HCT116 (cell line): ENCODE measurements at regions not wholly inside any gene's neighbourhood (a gene's known extent, or its start where the extent isn't known, plus 50 kb on each side); places are given as distances from the start of the nearest gene placed in this dataset.

Source experiments
- CBX3 ChIP-seq: IDR thresholded peaks from 2 replicates; pipeline ENCODE4 v1.6.1; 2012; ENCODE audit warnings: low read depth
- CEBPB ChIP-seq: IDR thresholded peaks from 2 replicates; pipeline ENCODE4 v1.6.1; 2012; ENCODE audit warnings: low read depth
- EZH2phosphoT487 ChIP-seq: fragments of 200-600 bp; IDR thresholded peaks from 2 replicates; pipeline ENCODE4 v1.6.1; 2018; ENCODE audit warnings: antibody characterized with exemption, borderline replicate concordance
- JUND ChIP-seq: IDR thresholded peaks from 2 replicates; pipeline ENCODE4 v1.6.1; 2012
- POLR2A ChIP-seq: IDR thresholded peaks from 2 replicates; pipeline ENCODE4 v1.7.0; 2011; ENCODE audit warnings: borderline replicate concordance; ENCODE audit not compliant: insufficient read depth, insufficient read length; ENCODE audit errors: extremely low read depth
- POLR2AphosphoS5 ChIP-seq: IDR thresholded peaks from 2 replicates; pipeline ENCODE4 v1.6.1; 2011; ENCODE audit warnings: mild to moderate bottlenecking, low read depth, low read length, moderate library complexity
- YY1 ChIP-seq: IDR thresholded peaks from 2 replicates; pipeline ENCODE4 v1.6.1; 2011; ENCODE audit warnings: low read length, low read depth, moderate library complexity, mild to moderate bottlenecking; ENCODE audit not compliant: insufficient replicate concordance; ENCODE audit errors: extremely low read depth
- ZFX ChIP-seq: fragments of 450-650 bp; IDR thresholded peaks from 2 replicates; pipeline ENCODE4 v1.6.1; 2017
- ZNF274 ChIP-seq: fragments of 200-500 bp; sonication (Bioruptor generic); IDR thresholded peaks from 2 replicates; pipeline ENCODE4 v1.6.1; 2014; ENCODE audit warnings: mild to moderate bottlenecking, low read depth, low read length, inconsistent platforms
- TF ChIP-seq, protein P1 (sequence below), 3 experiments: fragments of 200-600 bp in 1 of 3; sonication (generic) in 1 of 3; IDR thresholded peaks in 2 of 3; conservative IDR thresholded peaks in 1 of 3; 2 replicates each; pipeline ENCODE4 v1.5.1; 2012 to 2017; ENCODE audit warnings: low read depth in 2 of 3, low read length in 2 of 3, antibody characterized with exemption in 1 of 3, borderline replicate concordance in 1 of 3, control low read depth in 1 of 3, mild to moderate bottlenecking in 1 of 3, mixed read lengths in 1 of 3, mixed run types in 1 of 3, moderate library complexity in 1 of 3; ENCODE audit not compliant: insufficient read depth in 1 of 3
- TF ChIP-seq, protein P2 (sequence below): IDR thresholded peaks from 2 replicates; pipeline ENCODE4 v1.6.1; 2012
- TF ChIP-seq, protein P3 (sequence below): IDR thresholded peaks from 2 replicates; pipeline ENCODE4 v1.6.1; 2012; ENCODE audit warnings: low read depth

DNA sequence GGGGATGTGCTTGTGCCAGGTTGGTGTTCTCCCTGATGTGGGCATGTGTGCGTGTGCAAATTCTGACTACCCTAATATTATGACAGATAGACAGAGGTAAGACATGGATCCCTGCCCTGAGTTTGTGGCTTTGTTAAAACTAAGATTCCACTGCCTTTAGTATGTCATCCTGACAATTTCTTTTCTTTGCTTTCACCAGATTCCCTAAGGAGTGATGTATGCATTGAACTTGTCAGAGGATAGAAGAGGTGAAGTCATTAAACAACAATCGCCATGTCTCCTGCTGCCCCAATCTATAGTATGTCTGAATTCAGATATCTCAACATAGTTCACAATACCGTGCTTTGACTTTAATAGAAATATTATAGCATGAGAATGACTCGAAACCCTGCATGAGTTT lies 137.1 kb upstream of the ELAC2 start:
- TF ChIP-seq JUND, result no peak
- TF ChIP-seq POLR2A, result no peak
- TF ChIP-seq, protein P1, sequence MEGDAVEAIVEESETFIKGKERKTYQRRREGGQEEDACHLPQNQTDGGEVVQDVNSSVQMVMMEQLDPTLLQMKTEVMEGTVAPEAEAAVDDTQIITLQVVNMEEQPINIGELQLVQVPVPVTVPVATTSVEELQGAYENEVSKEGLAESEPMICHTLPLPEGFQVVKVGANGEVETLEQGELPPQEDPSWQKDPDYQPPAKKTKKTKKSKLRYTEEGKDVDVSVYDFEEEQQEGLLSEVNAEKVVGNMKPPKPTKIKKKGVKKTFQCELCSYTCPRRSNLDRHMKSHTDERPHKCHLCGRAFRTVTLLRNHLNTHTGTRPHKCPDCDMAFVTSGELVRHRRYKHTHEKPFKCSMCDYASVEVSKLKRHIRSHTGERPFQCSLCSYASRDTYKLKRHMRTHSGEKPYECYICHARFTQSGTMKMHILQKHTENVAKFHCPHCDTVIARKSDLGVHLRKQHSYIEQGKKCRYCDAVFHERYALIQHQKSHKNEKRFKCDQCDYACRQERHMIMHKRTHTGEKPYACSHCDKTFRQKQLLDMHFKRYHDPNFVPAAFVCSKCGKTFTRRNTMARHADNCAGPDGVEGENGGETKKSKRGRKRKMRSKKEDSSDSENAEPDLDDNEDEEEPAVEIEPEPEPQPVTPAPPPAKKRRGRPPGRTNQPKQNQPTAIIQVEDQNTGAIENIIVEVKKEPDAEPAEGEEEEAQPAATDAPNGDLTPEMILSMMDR (IDR thresholded peaks at IDR 0.05 in 2 of 3, conservative IDR thresholded peaks at IDR 0.05 in 1 of 3; ENCODE audit: borderline replicate concordance in 1 of 3, insufficient read depth in 1 of 3, low read depth in 2 of 3, low read length in 2 of 3), result no peak
- TF ChIP-seq, protein P2, sequence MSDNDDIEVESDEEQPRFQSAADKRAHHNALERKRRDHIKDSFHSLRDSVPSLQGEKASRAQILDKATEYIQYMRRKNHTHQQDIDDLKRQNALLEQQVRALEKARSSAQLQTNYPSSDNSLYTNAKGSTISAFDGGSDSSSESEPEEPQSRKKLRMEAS, result no peak
- TF ChIP-seq ZFX, result no peak
- TF ChIP-seq CBX3, result no peak
- TF ChIP-seq, protein P3, sequence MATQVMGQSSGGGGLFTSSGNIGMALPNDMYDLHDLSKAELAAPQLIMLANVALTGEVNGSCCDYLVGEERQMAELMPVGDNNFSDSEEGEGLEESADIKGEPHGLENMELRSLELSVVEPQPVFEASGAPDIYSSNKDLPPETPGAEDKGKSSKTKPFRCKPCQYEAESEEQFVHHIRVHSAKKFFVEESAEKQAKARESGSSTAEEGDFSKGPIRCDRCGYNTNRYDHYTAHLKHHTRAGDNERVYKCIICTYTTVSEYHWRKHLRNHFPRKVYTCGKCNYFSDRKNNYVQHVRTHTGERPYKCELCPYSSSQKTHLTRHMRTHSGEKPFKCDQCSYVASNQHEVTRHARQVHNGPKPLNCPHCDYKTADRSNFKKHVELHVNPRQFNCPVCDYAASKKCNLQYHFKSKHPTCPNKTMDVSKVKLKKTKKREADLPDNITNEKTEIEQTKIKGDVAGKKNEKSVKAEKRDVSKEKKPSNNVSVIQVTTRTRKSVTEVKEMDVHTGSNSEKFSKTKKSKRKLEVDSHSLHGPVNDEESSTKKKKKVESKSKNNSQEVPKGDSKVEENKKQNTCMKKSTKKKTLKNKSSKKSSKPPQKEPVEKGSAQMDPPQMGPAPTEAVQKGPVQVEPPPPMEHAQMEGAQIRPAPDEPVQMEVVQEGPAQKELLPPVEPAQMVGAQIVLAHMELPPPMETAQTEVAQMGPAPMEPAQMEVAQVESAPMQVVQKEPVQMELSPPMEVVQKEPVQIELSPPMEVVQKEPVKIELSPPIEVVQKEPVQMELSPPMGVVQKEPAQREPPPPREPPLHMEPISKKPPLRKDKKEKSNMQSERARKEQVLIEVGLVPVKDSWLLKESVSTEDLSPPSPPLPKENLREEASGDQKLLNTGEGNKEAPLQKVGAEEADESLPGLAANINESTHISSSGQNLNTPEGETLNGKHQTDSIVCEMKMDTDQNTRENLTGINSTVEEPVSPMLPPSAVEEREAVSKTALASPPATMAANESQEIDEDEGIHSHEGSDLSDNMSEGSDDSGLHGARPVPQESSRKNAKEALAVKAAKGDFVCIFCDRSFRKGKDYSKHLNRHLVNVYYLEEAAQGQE, result no peak
- TF ChIP-seq POLR2AphosphoS5, result no peak
- TF ChIP-seq CEBPB, result no peak
- no peak for TF ChIP-seq ZNF274
- no peak for TF ChIP-seq EZH2phosphoT487
- no peak for TF ChIP-seq YY1
